ENCODE measurements at regions not wholly inside any gene's neighbourhood (a gene's known extent, or its start where the extent isn't known, plus 50 kb on each side); places are given as distances from the start of the nearest gene placed in this dataset.

GRCh38 chr7:55280031-55280454, 85.1 kb upstream of the LANCL2 start:
- TF ChIP-seq, protein P1, sequence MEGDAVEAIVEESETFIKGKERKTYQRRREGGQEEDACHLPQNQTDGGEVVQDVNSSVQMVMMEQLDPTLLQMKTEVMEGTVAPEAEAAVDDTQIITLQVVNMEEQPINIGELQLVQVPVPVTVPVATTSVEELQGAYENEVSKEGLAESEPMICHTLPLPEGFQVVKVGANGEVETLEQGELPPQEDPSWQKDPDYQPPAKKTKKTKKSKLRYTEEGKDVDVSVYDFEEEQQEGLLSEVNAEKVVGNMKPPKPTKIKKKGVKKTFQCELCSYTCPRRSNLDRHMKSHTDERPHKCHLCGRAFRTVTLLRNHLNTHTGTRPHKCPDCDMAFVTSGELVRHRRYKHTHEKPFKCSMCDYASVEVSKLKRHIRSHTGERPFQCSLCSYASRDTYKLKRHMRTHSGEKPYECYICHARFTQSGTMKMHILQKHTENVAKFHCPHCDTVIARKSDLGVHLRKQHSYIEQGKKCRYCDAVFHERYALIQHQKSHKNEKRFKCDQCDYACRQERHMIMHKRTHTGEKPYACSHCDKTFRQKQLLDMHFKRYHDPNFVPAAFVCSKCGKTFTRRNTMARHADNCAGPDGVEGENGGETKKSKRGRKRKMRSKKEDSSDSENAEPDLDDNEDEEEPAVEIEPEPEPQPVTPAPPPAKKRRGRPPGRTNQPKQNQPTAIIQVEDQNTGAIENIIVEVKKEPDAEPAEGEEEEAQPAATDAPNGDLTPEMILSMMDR (conservative IDR thresholded peaks at IDR 0.05): peak; percentile 99
- TF ChIP-seq EZH2 (IDR thresholded peaks at IDR 0.05; ENCODE audit: low read depth): no peak
